ENCODE measurements at regions not wholly inside any gene's neighbourhood (a gene's known extent, or its start where the extent isn't known, plus 50 kb on each side); places are given as distances from the start of the nearest gene placed in this dataset.

DNA sequence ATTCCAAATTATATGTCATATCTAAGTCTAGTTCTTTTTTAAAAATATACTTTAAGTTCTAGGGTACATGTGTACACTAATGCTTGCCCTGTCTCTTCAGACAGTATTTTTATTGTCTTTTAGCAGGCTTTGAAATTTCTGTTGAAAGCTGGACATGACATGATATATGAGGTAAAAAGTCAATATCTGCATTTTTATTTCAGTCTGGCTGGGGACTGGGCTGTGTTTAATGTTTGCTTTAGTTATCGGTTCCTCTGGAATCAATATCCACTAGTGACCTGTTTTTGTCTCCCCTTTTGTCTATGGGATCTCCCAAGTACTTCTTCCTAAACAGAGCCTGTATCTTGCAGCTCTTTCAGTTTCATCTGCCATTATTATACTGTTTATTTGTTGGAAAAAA, 786.2 kb upstream of the GJE1 start:
- TF ChIP-seq, protein P1, sequence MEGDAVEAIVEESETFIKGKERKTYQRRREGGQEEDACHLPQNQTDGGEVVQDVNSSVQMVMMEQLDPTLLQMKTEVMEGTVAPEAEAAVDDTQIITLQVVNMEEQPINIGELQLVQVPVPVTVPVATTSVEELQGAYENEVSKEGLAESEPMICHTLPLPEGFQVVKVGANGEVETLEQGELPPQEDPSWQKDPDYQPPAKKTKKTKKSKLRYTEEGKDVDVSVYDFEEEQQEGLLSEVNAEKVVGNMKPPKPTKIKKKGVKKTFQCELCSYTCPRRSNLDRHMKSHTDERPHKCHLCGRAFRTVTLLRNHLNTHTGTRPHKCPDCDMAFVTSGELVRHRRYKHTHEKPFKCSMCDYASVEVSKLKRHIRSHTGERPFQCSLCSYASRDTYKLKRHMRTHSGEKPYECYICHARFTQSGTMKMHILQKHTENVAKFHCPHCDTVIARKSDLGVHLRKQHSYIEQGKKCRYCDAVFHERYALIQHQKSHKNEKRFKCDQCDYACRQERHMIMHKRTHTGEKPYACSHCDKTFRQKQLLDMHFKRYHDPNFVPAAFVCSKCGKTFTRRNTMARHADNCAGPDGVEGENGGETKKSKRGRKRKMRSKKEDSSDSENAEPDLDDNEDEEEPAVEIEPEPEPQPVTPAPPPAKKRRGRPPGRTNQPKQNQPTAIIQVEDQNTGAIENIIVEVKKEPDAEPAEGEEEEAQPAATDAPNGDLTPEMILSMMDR (conservative IDR thresholded peaks at IDR 0.05), result no peak
- TF ChIP-seq EZH2 (IDR thresholded peaks at IDR 0.05; ENCODE audit: low read depth), result no peak

Data from PC-9 (cell line).